GM10248 (cell line): ENCODE measurements at regions not wholly inside any gene's neighbourhood (a gene's known extent, or its start where the extent isn't known, plus 50 kb on each side); places are given as distances from the start of the nearest gene placed in this dataset.

Experiments
- CTCF ChIA-PET: fragments of 300-600 bp; sonication (Branson Sonifier 250); formaldehyde crosslinking; extraction: SDS; loops from one replicate; lab custom pipeline; 2021; ENCODE audit warnings: antibody characterized with exemption; lab: Yijun Ruan, JAX
- POLR2A ChIA-PET: fragments of 350-650 bp; sonication (Branson Sonifier 250); formaldehyde crosslinking; extraction: SDS; loops from one replicate; lab custom pipeline; 2020; ENCODE audit warnings: antibody characterized with exemption; lab: Yijun Ruan, JAX
- DNase-seq: peaks from one replicate; pipeline ENCODE4 v3.0.0; 2012; ENCODE audit errors: extremely low spot score
- TF ChIP-seq, protein P1 (sequence below): IDR thresholded peaks from 2 replicates; pipeline ENCODE4 v1.5.1; 2012; ENCODE audit warnings: mild to moderate bottlenecking, low read depth; ENCODE audit errors: extremely low read depth, missing control alignments, control extremely low read depth

DNA sequence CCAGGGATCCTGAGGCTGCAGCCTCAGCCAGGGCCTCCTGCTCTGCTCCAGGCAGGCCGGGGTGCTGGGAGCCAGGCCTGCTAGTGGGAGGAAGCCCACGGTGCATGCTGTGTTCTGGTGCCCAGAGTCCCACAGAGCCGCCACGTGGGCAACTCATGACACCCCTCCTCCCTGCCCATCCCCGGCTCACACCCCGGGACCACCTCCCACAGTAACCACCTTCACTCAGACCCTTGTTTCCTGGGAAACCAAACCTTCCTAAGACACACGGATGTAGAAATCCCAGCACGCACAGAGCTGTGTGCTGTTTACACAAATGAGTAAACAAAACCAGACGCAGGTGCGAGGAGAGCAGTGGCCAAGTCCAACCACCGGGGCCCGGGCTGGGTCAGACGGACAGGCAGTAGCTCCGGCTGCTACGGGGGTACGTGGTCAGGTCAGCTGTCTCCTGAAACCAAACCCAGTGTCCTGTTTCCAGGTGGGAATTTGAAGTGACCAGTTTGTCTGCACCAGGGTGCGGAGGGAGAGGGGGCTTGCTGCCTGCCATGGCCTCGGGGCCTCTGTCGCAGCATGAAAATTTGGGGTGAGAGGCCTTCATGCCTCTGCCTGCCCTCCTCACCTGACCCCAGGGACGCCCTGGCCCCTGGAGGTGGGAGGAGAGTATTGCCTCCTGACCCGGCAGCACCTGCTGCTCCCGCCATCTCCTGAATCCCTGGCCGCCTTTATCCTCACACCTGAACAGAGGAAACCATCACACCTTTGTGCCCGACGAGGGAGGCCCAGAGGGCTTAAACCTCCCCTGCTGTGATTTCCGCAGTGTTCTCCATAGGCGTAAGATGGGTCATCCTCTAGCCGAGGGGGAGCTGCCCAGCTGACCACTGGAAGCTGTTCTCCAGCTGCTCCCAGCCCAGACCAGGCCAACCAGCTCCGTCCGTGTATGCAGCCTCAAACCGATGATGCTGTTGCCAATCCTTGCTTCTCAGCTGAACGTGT is 52.0 kb upstream of the SMOC2 start:
- POLR2A ChIA-PET: no interaction called here
- TF ChIP-seq, protein P1, sequence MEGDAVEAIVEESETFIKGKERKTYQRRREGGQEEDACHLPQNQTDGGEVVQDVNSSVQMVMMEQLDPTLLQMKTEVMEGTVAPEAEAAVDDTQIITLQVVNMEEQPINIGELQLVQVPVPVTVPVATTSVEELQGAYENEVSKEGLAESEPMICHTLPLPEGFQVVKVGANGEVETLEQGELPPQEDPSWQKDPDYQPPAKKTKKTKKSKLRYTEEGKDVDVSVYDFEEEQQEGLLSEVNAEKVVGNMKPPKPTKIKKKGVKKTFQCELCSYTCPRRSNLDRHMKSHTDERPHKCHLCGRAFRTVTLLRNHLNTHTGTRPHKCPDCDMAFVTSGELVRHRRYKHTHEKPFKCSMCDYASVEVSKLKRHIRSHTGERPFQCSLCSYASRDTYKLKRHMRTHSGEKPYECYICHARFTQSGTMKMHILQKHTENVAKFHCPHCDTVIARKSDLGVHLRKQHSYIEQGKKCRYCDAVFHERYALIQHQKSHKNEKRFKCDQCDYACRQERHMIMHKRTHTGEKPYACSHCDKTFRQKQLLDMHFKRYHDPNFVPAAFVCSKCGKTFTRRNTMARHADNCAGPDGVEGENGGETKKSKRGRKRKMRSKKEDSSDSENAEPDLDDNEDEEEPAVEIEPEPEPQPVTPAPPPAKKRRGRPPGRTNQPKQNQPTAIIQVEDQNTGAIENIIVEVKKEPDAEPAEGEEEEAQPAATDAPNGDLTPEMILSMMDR: no peak
- CTCF ChIA-PET: no interaction called here
- no peak for DNase-seq

DNA sequence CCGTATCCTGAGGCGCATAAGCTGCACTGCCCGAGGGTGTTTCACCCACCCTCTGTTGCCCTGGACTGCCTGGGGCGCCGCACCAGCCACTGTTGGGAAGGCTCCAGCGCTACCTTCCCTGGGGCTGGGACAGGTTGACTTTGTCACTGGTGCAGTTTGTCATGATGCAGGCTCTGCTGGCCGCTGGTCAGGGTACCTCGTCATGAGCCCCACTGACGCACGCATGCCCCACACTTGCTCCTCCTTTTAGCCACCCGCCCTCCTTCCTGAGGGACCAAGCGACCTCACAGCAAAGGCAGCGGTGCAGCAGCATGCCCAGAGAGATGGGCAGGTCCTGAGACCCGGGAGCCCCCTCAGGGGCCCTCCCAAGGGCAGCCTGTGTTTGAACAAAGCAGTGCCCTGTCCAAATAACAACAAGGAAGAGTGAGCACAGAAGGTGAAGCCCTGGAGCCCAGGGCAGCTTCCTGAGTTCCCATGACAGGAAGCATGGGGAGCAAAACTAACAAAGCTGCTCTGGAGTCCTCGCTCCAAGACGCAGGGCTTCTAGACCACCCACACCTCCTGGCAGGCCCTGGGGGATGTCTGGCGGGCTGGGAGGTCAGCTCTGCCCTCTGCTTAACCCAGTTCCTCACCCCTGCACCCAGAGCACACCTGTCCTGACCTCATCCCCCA is 50.1 kb upstream of the SMOC2 start:
- ChIA-PET POLR2A (no interaction called here), CTCF (no interaction called here)
- no peak for DNase-seq
- TF ChIP-seq, protein P1: no peak
